Breast epithelium (tissue), 3 donors: ENCODE measurements at regions not wholly inside any gene's neighbourhood (a gene's known extent, or its start where the extent isn't known, plus 50 kb on each side); places are given as distances from the start of the nearest gene placed in this dataset.

Experiments
- CTCF ChIP-seq, 3 donors: fragments of 450-650 bp; IDR thresholded peaks; one replicate each; pipeline ENCODE4 v1.5.1; 2016 to 2017; ENCODE audit warnings: antibody characterized with exemption in 3 of 3, mild to moderate bottlenecking in 3 of 3, moderate library complexity in 3 of 3
- POLR2A ChIP-seq: fragments of 450-650 bp; IDR thresholded peaks from one replicate; pipeline ENCODE4 v1.6.1; 2016; ENCODE audit warnings: antibody characterized with exemption, mild to moderate bottlenecking, moderate library complexity
- POLR2AphosphoS5 ChIP-seq, 3 donors: sonication (generic); formaldehyde crosslinking; IDR thresholded peaks; one replicate each; pipeline ENCODE4 v1.6.1; 2017; ENCODE audit warnings: antibody characterized with exemption in 3 of 3

GRCh38 chr20:7416382-7416781, 523.9 kb downstream of the HAO1 start:
- TF ChIP-seq POLR2A (no peak), CTCF (IDR thresholded peaks at IDR 0.05) (no peak), POLR2AphosphoS5 (IDR thresholded peaks at IDR 0.05) (no peak)
